WERI-Rb-1 (cell line): ENCODE measurements at regions not wholly inside any gene's neighbourhood (a gene's known extent, or its start where the extent isn't known, plus 50 kb on each side); places are given as distances from the start of the nearest gene placed in this dataset.
"Not testable (repeated sequence)": the region's sequence is repeated elsewhere in the genome, so short reads cannot be mapped to it uniquely, and the experiment has no call there.

Experiments used
- DNase-seq: peaks from one replicate; pipeline ENCODE4 v3.0.0-alpha.2; 2020
- H3K27ac ChIP-seq: fragments of 250-450 bp; sonication (Bioruptor Pico); 2 replicates; pipeline ENCODE4 v1.5.1; 2020; ENCODE audit warnings: mild to moderate bottlenecking, moderate library complexity
- H3K27me3 ChIP-seq: fragments of 250-450 bp; sonication (Bioruptor Pico); 2 replicates; pipeline ENCODE4 v1.5.1; 2021; ENCODE audit warnings: mild to moderate bottlenecking, low read depth, moderate library complexity; ENCODE audit not compliant: insufficient read depth, severe bottlenecking
- H3K36me3 ChIP-seq: fragments of 250-450 bp; sonication (Bioruptor Pico); 2 replicates; pipeline ENCODE4 v1.5.1; 2020; ENCODE audit warnings: mild to moderate bottlenecking, moderate library complexity
- H3K4me3 ChIP-seq: 2 replicates; pipeline ENCODE4 v1.5.1; 2011; ENCODE audit warnings: low read depth, mild to moderate bottlenecking, control low read depth, low read length
- H3K9me3 ChIP-seq: fragments of 250-450 bp; sonication (Bioruptor Pico); 2 replicates; pipeline ENCODE4 v1.5.1; 2021; ENCODE audit warnings: mild to moderate bottlenecking, moderate library complexity; ENCODE audit not compliant: severe bottlenecking
- TF ChIP-seq, protein P1 (sequence below): IDR thresholded peaks from 2 replicates; pipeline ENCODE4 v1.5.1; 2011; ENCODE audit warnings: low read depth, mild to moderate bottlenecking, control low read depth, inconsistent platforms, low read length

- TF ChIP-seq, protein P1, sequence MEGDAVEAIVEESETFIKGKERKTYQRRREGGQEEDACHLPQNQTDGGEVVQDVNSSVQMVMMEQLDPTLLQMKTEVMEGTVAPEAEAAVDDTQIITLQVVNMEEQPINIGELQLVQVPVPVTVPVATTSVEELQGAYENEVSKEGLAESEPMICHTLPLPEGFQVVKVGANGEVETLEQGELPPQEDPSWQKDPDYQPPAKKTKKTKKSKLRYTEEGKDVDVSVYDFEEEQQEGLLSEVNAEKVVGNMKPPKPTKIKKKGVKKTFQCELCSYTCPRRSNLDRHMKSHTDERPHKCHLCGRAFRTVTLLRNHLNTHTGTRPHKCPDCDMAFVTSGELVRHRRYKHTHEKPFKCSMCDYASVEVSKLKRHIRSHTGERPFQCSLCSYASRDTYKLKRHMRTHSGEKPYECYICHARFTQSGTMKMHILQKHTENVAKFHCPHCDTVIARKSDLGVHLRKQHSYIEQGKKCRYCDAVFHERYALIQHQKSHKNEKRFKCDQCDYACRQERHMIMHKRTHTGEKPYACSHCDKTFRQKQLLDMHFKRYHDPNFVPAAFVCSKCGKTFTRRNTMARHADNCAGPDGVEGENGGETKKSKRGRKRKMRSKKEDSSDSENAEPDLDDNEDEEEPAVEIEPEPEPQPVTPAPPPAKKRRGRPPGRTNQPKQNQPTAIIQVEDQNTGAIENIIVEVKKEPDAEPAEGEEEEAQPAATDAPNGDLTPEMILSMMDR, result no peak
- no peak overlapping the region for H3K27ac ChIP-seq
- DNase-seq, result no peak
- H3K4me3 ChIP-seq, result no peak overlapping the region
- H3K27me3 ChIP-seq, result no peaks in the 10 kb centered on the region
- H3K9me3 ChIP-seq, result no peaks in the 10 kb centered on the region
- H3K36me3 ChIP-seq, result no peaks in the 10 kb centered on the region
Observed at GRCh38 chr22:47616396-47617020, 854.1 kb downstream of the TBC1D22A start.

DNA sequence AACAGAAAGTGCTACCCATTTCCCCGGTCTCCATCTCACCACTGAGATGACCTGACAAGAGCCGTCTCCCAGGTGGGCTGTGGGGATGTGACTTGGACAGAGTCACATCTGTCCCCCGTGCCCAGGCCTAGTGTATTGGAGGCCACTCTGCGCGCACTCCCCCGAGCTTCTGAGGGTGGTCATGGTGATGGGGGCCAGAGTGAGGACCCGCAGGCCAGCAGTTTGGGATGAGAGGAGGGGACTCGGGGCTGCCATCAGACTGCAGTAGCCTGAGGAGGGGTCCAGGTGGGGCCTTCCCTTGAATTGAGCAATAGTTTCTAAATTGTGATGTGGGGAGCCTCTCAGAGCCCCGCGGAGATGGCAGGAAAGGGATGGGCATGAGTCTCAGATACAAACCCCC, 852.6 kb downstream of the TBC1D22A start:
- Histone ChIP-seq H3K36me3 (no peaks in the 10 kb centered on the region), H3K4me3 (no peak overlapping the region), H3K27ac (no peak overlapping the region), H3K9me3 (no peaks in the 10 kb centered on the region), H3K27me3 (no peaks in the 10 kb centered on the region)
- no peak for DNase-seq
- TF ChIP-seq, protein P1, result no peak

DNA sequence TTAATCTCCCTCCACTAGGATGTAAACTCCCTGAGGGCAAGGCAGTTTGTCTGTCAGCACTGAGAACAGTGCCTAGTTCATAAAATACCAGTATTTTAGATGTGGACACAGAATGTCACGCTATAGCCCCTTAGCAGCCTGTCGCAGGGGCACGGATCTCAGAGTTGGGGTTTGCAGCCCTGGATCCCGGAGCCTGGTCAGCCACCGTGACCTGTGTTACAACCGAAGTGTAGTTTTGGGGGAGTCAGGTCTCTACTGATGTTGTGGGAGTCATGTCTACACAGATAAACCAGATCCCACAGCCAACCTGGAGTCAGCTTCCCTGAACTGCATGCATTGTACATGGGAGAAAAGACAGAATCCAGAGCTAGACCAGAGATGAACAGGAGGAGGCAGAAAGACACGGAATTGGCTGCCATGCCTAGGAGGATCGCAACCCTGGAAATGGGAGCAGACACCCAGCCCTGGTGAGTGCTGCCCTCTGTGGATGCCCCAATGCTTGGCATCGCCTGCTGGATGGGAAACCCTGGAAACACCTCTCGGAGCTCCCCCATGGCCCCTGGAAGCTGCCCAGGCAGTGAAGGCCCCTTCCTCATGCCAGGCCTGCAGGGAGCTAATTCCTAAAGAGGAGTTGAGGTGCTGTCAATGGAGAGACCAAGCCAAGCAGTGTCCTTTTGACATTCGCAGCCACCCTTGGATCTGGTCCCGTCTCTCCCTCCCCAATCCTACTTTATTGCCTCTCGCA, 851.3 kb downstream of the TBC1D22A start:
- Histone ChIP-seq H3K36me3 (no peaks in the 10 kb centered on the region), H3K27me3 (no peaks in the 10 kb centered on the region), H3K4me3 (no peak overlapping the region), H3K27ac (no peak overlapping the region), H3K9me3 (no peaks in the 10 kb centered on the region)
- TF ChIP-seq, protein P1, result no peak
- DNase-seq, result no peak

DNA sequence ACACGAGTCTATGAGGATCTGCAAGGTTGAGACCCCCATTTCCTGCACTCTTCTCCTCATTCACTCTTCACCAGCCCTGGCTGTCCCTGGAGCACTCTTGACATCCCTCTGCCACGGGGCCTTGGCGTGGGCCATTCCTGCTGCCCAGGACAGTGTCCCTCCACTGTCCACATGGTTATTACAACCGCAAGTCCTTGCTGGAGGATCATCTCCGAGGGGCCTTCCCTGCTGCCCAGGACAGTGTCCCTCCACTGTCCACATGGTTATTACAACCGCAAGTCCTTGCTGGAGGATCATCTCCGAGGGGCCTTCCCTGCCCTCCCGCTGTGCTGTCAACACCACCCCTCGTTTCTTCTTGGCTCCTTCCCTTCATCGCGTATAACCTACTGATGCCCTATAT, 850.7 kb downstream of the TBC1D22A start:
- DNase-seq, H3K27me3 ChIP-seq, H3K4me3 ChIP-seq, H3K27ac ChIP-seq, H3K9me3 ChIP-seq, H3K36me3 ChIP-seq: not testable (repeated sequence)

DNA sequence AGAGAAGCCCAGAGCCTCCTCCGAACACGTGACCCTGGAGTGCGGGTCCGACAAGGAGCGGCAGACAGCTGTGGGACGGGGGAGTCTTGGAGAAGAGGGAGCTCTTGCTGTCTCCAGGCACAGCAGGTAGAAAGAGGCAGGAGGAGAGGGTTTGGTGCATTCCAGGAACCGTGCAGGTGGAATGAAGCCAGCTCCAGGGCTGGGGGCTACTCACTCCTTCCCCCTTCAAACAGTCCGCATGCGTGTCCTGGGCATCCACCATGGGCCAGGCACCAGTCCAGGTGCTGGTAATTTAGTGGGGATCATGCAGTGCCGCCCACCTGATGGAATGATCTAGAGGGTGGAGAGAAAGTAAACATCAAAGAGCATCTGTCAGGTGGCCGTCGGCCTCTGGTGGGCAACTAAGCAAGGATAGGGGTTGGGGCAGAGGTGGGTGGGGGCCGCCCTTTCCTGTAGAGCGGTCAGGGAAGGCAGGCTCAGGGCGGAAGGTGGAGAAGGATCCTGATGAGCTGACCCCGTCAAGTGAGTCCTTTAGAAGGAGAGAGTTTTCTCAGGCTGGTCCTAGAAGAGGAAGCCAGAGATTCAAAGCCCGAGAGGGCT, 850.0 kb downstream of the TBC1D22A start:
- H3K9me3 ChIP-seq, result no peaks in the 10 kb centered on the region
- no peaks in the 10 kb centered on the region for H3K27me3 ChIP-seq
- TF ChIP-seq, protein P1, result no peak
- no peaks in the 10 kb centered on the region for H3K36me3 ChIP-seq
- H3K4me3 ChIP-seq, result no peak overlapping the region
- H3K27ac ChIP-seq, result no peak overlapping the region
- DNase-seq, result no peak

DNA sequence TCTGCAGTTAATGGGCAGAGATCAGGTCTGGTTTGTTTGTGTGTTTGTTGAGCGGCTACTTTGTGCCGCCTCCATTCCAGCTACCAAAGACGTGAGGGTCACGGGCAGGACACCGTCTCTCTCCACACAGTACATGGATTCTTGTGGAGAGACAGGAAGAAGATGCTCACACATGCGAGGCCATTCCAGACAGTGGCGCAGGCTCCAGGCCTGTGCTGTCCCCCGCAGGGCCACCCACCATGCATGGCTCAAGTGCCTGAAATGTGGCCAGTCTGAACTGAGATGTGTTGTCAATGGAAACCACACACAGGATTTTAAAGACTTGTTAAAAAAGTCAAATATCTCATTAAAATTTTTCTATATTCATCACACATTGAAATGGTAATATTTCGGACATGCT, 848.3 kb downstream of the TBC1D22A start:
- Histone ChIP-seq H3K27ac (no peak overlapping the region), H3K36me3 (no peaks in the 10 kb centered on the region), H3K4me3 (no peak overlapping the region), H3K27me3 (no peaks in the 10 kb centered on the region), H3K9me3 (no peaks in the 10 kb centered on the region)
- DNase-seq, result no peak
- TF ChIP-seq, protein P1, result no peak
